ENCODE measurements at regions not wholly inside any gene's neighbourhood (a gene's known extent, or its start where the extent isn't known, plus 50 kb on each side); places are given as distances from the start of the nearest gene placed in this dataset.
"Not testable (repeated sequence)": the region's sequence is repeated elsewhere in the genome, so short reads cannot be mapped to it uniquely, and the experiment has no call there.

DNA sequence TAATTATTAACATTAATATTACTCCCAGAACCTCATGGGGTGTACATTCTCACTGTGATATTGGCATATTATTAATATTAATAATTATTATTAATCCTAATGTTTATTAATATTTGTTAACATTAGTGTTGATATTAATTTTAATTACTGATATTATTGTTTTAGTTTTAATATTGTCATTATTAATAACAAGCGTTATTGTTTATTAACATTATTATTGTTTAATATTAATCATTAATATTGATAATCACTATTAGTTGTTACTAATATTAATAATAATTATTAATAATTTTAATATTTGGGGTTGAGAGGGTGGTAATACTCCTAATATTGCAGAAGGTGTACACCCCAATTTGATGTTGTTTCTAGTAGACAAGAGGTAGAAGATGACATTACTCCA, 193.1 kb upstream of the XIRP2 start:
- Histone ChIP-seq H3K9ac (no peak overlapping the region), H3K27me3 (ENCODE audit: insufficient read depth) (no peaks in the 10 kb centered on the region), H3K9me3 (no peaks in the 10 kb centered on the region), H3K4me1 (ENCODE audit: control insufficient read depth in 1 of 2, insufficient read depth in 2 of 2, low read depth in 1 of 2, low read length in 1 of 2) (no peaks in the 10 kb centered on the region), H3K36me3 (replicated peaks in 1 of 2; ENCODE audit: control insufficient read depth in 1 of 2, insufficient read depth in 2 of 2, low read length in 1 of 2) (no peaks in the 10 kb centered on the region), H3K4me2 (no peak overlapping the region), H3K27ac (ENCODE audit: low read depth in 2 of 2, low read length in 1 of 2) (no peak overlapping the region), H3K4me3 (ENCODE audit: low read depth in 2 of 2, low read length in 1 of 2) (no peak overlapping the region), H3F3A (replicated peaks; ENCODE audit: insufficient read depth) (no peaks in the 10 kb centered on the region), H4K20me1 (ENCODE audit: insufficient read depth) (no peaks in the 10 kb centered on the region), H3K9me2 (no peaks in the 10 kb centered on the region), H2AFZ (ENCODE audit: low read depth) (no peak overlapping the region), H3K79me2 (ENCODE audit: insufficient read depth) (no peaks in the 10 kb centered on the region)
- ChIA-PET POLR2A (no interaction called here), CTCF (no interaction called here)
- TF ChIP-seq NFIC (IDR thresholded peaks at IDR 0.05; ENCODE audit: borderline replicate concordance) (no peak), EZH2phosphoT487 (IDR thresholded peaks at IDR 0.05; ENCODE audit: borderline replicate concordance, low read depth) (no peak), ELF1 (IDR thresholded peaks at IDR 0.05) (no peak), SIN3A (IDR thresholded peaks at IDR 0.05; ENCODE audit: borderline replicate concordance, low read depth, low read length) (no peak), TEAD4 (IDR thresholded peaks at IDR 0.05; ENCODE audit: borderline replicate concordance, insufficient read depth) (no peak), YY1 (IDR thresholded peaks at IDR 0.05; ENCODE audit: low read depth) (no peak)
- TF ChIP-seq, protein P1, sequence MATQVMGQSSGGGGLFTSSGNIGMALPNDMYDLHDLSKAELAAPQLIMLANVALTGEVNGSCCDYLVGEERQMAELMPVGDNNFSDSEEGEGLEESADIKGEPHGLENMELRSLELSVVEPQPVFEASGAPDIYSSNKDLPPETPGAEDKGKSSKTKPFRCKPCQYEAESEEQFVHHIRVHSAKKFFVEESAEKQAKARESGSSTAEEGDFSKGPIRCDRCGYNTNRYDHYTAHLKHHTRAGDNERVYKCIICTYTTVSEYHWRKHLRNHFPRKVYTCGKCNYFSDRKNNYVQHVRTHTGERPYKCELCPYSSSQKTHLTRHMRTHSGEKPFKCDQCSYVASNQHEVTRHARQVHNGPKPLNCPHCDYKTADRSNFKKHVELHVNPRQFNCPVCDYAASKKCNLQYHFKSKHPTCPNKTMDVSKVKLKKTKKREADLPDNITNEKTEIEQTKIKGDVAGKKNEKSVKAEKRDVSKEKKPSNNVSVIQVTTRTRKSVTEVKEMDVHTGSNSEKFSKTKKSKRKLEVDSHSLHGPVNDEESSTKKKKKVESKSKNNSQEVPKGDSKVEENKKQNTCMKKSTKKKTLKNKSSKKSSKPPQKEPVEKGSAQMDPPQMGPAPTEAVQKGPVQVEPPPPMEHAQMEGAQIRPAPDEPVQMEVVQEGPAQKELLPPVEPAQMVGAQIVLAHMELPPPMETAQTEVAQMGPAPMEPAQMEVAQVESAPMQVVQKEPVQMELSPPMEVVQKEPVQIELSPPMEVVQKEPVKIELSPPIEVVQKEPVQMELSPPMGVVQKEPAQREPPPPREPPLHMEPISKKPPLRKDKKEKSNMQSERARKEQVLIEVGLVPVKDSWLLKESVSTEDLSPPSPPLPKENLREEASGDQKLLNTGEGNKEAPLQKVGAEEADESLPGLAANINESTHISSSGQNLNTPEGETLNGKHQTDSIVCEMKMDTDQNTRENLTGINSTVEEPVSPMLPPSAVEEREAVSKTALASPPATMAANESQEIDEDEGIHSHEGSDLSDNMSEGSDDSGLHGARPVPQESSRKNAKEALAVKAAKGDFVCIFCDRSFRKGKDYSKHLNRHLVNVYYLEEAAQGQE (IDR thresholded peaks at IDR 0.05; ENCODE audit: low read depth, low read length) = no peak
- no peak for DNase-seq
- 93% methylated on average over 1 of the region's 1 CpG for WGBS (ENCODE audit: low lambda C conversion rate)

DNA sequence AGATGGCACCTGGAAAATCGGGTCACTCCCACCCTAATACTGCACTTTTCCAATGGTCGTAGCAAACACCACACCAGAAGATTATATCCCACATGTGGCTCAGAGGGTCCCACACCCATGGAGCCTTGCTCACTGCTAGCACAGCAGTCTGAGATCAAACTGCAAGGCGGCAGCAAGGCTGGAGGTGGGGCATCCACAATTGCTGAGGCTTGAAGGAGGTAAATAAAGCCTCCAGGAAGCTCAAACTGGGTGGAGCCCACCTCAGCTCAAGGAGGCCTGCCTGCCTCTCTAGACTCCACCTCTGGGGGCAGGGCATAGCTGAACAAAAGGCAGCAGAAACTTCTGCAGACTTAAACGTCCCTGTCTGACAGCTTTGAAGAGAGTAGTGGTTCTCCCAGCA, 192.0 kb upstream of the SCN7A start:
- H3K4me1 ChIP-seq (ENCODE audit: control insufficient read depth in 1 of 2, insufficient read depth in 2 of 2, low read depth in 1 of 2, low read length in 1 of 2); H3K9ac ChIP-seq; H3K79me2 ChIP-seq (ENCODE audit: insufficient read depth); H3K27me3 ChIP-seq (ENCODE audit: insufficient read depth); CTCF ChIA-PET; H3K4me3 ChIP-seq (ENCODE audit: low read depth in 2 of 2, low read length in 1 of 2); DNase-seq; H3K9me2 ChIP-seq; H3F3A ChIP-seq (replicated peaks; ENCODE audit: insufficient read depth); H3K27ac ChIP-seq (ENCODE audit: low read depth in 2 of 2, low read length in 1 of 2); H4K20me1 ChIP-seq (ENCODE audit: insufficient read depth); H3K9me3 ChIP-seq; POLR2A ChIA-PET; H3K4me2 ChIP-seq; H3K36me3 ChIP-seq (replicated peaks in 1 of 2; ENCODE audit: control insufficient read depth in 1 of 2, insufficient read depth in 2 of 2, low read length in 1 of 2); H2AFZ ChIP-seq (ENCODE audit: low read depth): not testable (repeated sequence)
- 48% methylated on average over 4 of the region's 4 CpGs for WGBS (ENCODE audit: low lambda C conversion rate)

DNA sequence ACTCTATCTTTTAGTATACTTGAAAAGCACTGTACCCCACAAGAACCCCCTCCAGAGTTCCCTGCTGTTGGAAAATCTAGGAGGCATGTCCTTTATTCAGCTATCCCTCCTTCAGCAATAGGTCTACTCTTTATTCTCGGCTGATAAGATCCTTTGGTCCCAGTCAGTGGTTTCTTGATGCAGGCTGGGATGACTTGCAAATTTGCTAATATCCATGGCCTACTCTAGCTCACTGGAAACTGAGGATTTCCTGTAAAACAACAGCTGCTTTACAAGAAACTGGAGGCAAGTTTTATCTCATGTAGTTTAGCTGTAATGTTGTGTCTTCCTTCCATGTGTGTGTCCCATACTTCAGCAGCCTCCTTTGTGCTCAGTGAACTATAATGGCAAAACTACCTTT, 183.9 kb upstream of the SCN7A start:
- Histone ChIP-seq H3F3A (replicated peaks; ENCODE audit: insufficient read depth) (no peaks in the 10 kb centered on the region), H3K4me1 (ENCODE audit: control insufficient read depth in 1 of 2, insufficient read depth in 2 of 2, low read depth in 1 of 2, low read length in 1 of 2) (peaks cover 0 to 15% of the 10 kb centered on the region in 2 experiments; a peak in 2 of 4 replicates), H3K9me2 (no peaks in the 10 kb centered on the region), H3K9me3 (no peaks in the 10 kb centered on the region), H3K4me2 (no peak overlapping the region), H3K4me3 (ENCODE audit: low read depth in 2 of 2, low read length in 1 of 2) (no peak overlapping the region), H3K27ac (ENCODE audit: low read depth in 2 of 2, low read length in 1 of 2) (no peak overlapping the region), H3K36me3 (replicated peaks in 1 of 2; ENCODE audit: control insufficient read depth in 1 of 2, insufficient read depth in 2 of 2, low read length in 1 of 2) (no peaks in the 10 kb centered on the region), H4K20me1 (ENCODE audit: insufficient read depth) (no peaks in the 10 kb centered on the region), H3K27me3 (ENCODE audit: insufficient read depth) (no peaks in the 10 kb centered on the region), H3K9ac (no peak overlapping the region), H2AFZ (ENCODE audit: low read depth) (no peak overlapping the region), H3K79me2 (ENCODE audit: insufficient read depth) (no peaks in the 10 kb centered on the region)
- 53% methylated on average over 1 of the region's 1 CpG for WGBS (ENCODE audit: low lambda C conversion rate)
- no peak for DNase-seq
- ChIA-PET CTCF (no interaction called here), POLR2A (no interaction called here)
- TF ChIP-seq EP300 (IDR thresholded peaks at IDR 0.05; ENCODE audit: borderline replicate concordance in 1 of 2, low read depth in 1 of 2, low read length in 1 of 2) (no peak), FOXM1 (IDR thresholded peaks at IDR 0.05; ENCODE audit: low read depth) (no peak), RAD21 (IDR thresholded peaks at IDR 0.05; ENCODE audit: low read length) (no peak), POLR2AphosphoS5 (IDR thresholded peaks at IDR 0.05; ENCODE audit: low read depth, low read length) (no peak), MEF2A (IDR thresholded peaks at IDR 0.05; ENCODE audit: borderline replicate concordance, low read depth) (no peak), ELF1 (IDR thresholded peaks at IDR 0.05) (no peak), JUND (IDR thresholded peaks at IDR 0.05) (no peak), YY1 (IDR thresholded peaks at IDR 0.05; ENCODE audit: low read depth) (no peak), GABPA (IDR thresholded peaks at IDR 0.05; ENCODE audit: low read depth) (no peak), EZH2phosphoT487 (IDR thresholded peaks at IDR 0.05; ENCODE audit: borderline replicate concordance, low read depth) (no peak), TAF1 (IDR thresholded peaks at IDR 0.05; ENCODE audit: borderline replicate concordance, low read depth, low read length) (no peak), SMC3 (IDR thresholded peaks at IDR 0.05; ENCODE audit: low read depth, low read length) (no peak), FOXJ3 (CRISPR knock-in tag; IDR thresholded peaks at IDR 0.05) (no peak)
- TF ChIP-seq, protein P2, sequence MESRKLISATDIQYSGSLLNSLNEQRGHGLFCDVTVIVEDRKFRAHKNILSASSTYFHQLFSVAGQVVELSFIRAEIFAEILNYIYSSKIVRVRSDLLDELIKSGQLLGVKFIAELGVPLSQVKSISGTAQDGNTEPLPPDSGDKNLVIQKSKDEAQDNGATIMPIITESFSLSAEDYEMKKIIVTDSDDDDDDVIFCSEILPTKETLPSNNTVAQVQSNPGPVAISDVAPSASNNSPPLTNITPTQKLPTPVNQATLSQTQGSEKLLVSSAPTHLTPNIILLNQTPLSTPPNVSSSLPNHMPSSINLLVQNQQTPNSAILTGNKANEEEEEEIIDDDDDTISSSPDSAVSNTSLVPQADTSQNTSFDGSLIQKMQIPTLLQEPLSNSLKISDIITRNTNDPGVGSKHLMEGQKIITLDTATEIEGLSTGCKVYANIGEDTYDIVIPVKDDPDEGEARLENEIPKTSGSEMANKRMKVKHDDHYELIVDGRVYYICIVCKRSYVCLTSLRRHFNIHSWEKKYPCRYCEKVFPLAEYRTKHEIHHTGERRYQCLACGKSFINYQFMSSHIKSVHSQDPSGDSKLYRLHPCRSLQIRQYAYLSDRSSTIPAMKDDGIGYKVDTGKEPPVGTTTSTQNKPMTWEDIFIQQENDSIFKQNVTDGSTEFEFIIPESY (IDR thresholded peaks at IDR 0.05; ENCODE audit: borderline replicate concordance, low read depth) = no peak

All from SK-N-SH (cell line).